ENCODE measurements at regions not wholly inside any gene's neighbourhood (a gene's known extent, or its start where the extent isn't known, plus 50 kb on each side); places are given as distances from the start of the nearest gene placed in this dataset.

- DNase-seq, result no peak
Observed at GRCh38 chr12:127075981-127076380, 1191.0 kb upstream of the TMEM132C start.

- DNase-seq, result no peak
Observed at GRCh38 chr12:127077262-127078045, 1189.5 kb upstream of the TMEM132C start.

- DNase-seq, result no peak
Observed at GRCh38 chr12:127078577-127079350, 1188.2 kb upstream of the TMEM132C start.

- DNase-seq, result no peak
Observed at GRCh38 chr12:127079636-127080035, 1187.3 kb upstream of the TMEM132C start.

GRCh38 chr12:127081058-127081457 lies 1185.9 kb upstream of the TMEM132C start:
- DNase-seq, result no peak

- peak; percentile 88 for DNase-seq
Observed at GRCh38 chr12:127083008-127083949, 1183.7 kb upstream of the TMEM132C start.

GRCh38 chr12:127101076-127101475 lies 1165.9 kb upstream of the TMEM132C start:
- no peak for DNase-seq

- no peak for DNase-seq
Observed at GRCh38 chr12:127106041-127106440, 1160.9 kb upstream of the TMEM132C start.

GRCh38 chr12:127106697-127107096 lies 1160.3 kb upstream of the TMEM132C start:
- DNase-seq, result no peak

GRCh38 chr12:127107744-127108143 lies 1159.2 kb upstream of the TMEM132C start:
- DNase-seq, result no peak

GRCh38 chr12:127108360-127109215 lies 1158.4 kb upstream of the TMEM132C start:
- DNase-seq, result peak; percentile 71

GRCh38 chr12:127113945-127114344 lies 1153.0 kb upstream of the TMEM132C start:
- DNase-seq, result no peak

- DNase-seq, result no peak
Observed at GRCh38 chr12:127115468-127116035, 1151.4 kb upstream of the TMEM132C start.

- no peak for DNase-seq
Observed at GRCh38 chr12:127118251-127118650, 1148.7 kb upstream of the TMEM132C start.

- no peak for DNase-seq
Observed at GRCh38 chr12:127119600-127120140, 1147.3 kb upstream of the TMEM132C start.

GRCh38 chr12:127120851-127121250 lies 1146.1 kb upstream of the TMEM132C start:
- no peak for DNase-seq

GRCh38 chr12:127121494-127122084 lies 1145.4 kb upstream of the TMEM132C start:
- DNase-seq, result no peak

- no peak for DNase-seq
Observed at GRCh38 chr12:127125607-127126259, 1141.2 kb upstream of the TMEM132C start.

- no peak for DNase-seq
Observed at GRCh38 chr12:127126260-127126628, 1140.7 kb upstream of the TMEM132C start.

- DNase-seq, result no peak
Observed at GRCh38 chr12:127127897-127128296, 1139.1 kb upstream of the TMEM132C start.

Measured in hematopoietic multipotent progenitor cell treated with erythropoietin and hydrocortisone succinate and interleukin-3 and kit ligand, for 4 days (in vitro differentiated cells).